ENCODE measurements at regions not wholly inside any gene's neighbourhood (a gene's known extent, or its start where the extent isn't known, plus 50 kb on each side); places are given as distances from the start of the nearest gene placed in this dataset.

DNA sequence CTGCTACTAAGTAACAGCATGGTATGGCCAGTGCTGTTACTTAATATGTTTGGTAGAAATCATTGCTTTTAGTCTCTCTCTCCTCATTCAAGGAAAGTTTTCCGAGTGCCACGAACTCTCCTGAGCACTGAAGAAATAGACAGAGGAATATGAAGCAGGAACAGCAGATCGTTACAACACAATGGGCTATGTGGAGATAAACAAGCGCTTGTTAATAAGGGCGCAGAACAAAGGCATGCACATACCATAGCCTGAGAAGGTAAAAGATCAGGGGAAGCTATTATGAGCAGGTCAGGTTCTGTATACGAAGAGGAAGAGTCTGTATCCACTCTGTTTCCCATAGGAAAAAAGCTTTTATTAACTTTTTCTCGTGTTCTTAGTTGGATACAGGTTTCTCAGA is 156.2 kb upstream of the CPNE8 start:
- TF ChIP-seq, protein P1, sequence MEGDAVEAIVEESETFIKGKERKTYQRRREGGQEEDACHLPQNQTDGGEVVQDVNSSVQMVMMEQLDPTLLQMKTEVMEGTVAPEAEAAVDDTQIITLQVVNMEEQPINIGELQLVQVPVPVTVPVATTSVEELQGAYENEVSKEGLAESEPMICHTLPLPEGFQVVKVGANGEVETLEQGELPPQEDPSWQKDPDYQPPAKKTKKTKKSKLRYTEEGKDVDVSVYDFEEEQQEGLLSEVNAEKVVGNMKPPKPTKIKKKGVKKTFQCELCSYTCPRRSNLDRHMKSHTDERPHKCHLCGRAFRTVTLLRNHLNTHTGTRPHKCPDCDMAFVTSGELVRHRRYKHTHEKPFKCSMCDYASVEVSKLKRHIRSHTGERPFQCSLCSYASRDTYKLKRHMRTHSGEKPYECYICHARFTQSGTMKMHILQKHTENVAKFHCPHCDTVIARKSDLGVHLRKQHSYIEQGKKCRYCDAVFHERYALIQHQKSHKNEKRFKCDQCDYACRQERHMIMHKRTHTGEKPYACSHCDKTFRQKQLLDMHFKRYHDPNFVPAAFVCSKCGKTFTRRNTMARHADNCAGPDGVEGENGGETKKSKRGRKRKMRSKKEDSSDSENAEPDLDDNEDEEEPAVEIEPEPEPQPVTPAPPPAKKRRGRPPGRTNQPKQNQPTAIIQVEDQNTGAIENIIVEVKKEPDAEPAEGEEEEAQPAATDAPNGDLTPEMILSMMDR (IDR thresholded peaks at IDR 0.05): no peak
- TF ChIP-seq POLR2AphosphoS5 (IDR thresholded peaks at IDR 0.05): no peak
